PC-9 (cell line): ENCODE measurements at regions not wholly inside any gene's neighbourhood (a gene's known extent, or its start where the extent isn't known, plus 50 kb on each side); places are given as distances from the start of the nearest gene placed in this dataset.
A peak's percentile ranks its signal among the peaks of the same experiment; 100 is the strongest.
"Not testable (repeated sequence)": the region's sequence is repeated elsewhere in the genome, so short reads cannot be mapped to it uniquely, and the experiment has no call there.

Experiments used
- BruUV-seq: library from RNA; stranded (reverse); fragments of 400-500 nt; replicated peaks from 2 replicates; lab custom pipeline; 2021; lab: Mats Ljungman, UMichigan
- CTCF ChIA-PET: fragments of 300-600 bp; sonication (Branson Sonifier 250); formaldehyde crosslinking; loops from one replicate; lab custom pipeline; 2022; ENCODE audit warnings: antibody characterized with exemption; lab: Charles Lee
- POLR2A ChIA-PET: fragments of 300-600 bp; sonication (Branson Sonifier 250); formaldehyde crosslinking; loops from one replicate; lab custom pipeline; 2022; ENCODE audit warnings: antibody characterized with exemption; ENCODE audit not compliant: unreplicated experiment; lab: Charles Lee
- DNase-seq, 2 experiments: peaks; one replicate each; pipeline versions ENCODE4 v3.0.0 to v3.0.0-alpha.2; 2015 to 2022; ENCODE audit warnings: mixed read lengths in 1 of 2
- H2AFZ ChIP-seq: fragments of 200-600 bp; sonication (generic); 2 replicates; pipeline ENCODE4 v1.8.1; 2017; ENCODE audit warnings: antibody characterized with exemption
- H3F3A ChIP-seq: fragments of 200-600 bp; sonication (generic); 2 replicates; pipeline ENCODE4 v1.8.1; 2017; ENCODE audit warnings: antibody characterized with exemption, mild to moderate bottlenecking, low read depth; ENCODE audit not compliant: insufficient read depth
- H3K27ac ChIP-seq: fragments of 200-600 bp; sonication (generic); 2 replicates; pipeline ENCODE4 v1.6.1; 2016; ENCODE audit warnings: mixed run types
- H3K27me3 ChIP-seq: fragments of 200-600 bp; sonication (generic); 2 replicates; pipeline ENCODE4 v1.6.1; 2016; ENCODE audit warnings: low read depth, mixed run types; ENCODE audit not compliant: insufficient read depth
- H3K36me3 ChIP-seq: fragments of 200-600 bp; sonication (generic); 2 replicates; pipeline ENCODE4 v1.6.1; 2016; ENCODE audit warnings: low read depth, mixed run types
- H3K4me1 ChIP-seq: fragments of 200-600 bp; sonication (generic); replicated peaks from 2 replicates; pipeline ENCODE4 v1.6.1; 2016; ENCODE audit warnings: mixed run types; ENCODE audit not compliant: insufficient read depth
- H3K4me2 ChIP-seq: fragments of 200-600 bp; sonication (generic); 2 replicates; pipeline ENCODE4 v1.6.1; 2017; ENCODE audit warnings: mixed run types
- H3K4me3 ChIP-seq: fragments of 200-600 bp; sonication (generic); 2 replicates; pipeline ENCODE4 v1.6.1; 2016; ENCODE audit warnings: mixed run types
- H3K79me2 ChIP-seq: fragments of 200-600 bp; sonication (generic); 2 replicates; pipeline ENCODE4 v1.6.1; 2017; ENCODE audit warnings: low read depth, mixed run types
- H3K9me2 ChIP-seq: fragments of 200-600 bp; sonication (generic); 2 replicates; pipeline ENCODE4 v1.8.1; 2017; ENCODE audit warnings: mild to moderate bottlenecking; ENCODE audit not compliant: insufficient read depth
- H3K9me3 ChIP-seq: fragments of 200-600 bp; sonication (generic); 2 replicates; pipeline ENCODE4 v1.8.1; 2016; ENCODE audit warnings: low read depth; ENCODE audit not compliant: insufficient read depth
- H4K20me1 ChIP-seq: fragments of 200-600 bp; sonication (generic); 2 replicates; pipeline ENCODE4 v1.8.1; 2017; ENCODE audit not compliant: insufficient read depth
- CTCF ChIP-seq: fragments of 200-600 bp; sonication (generic); conservative IDR thresholded peaks from 2 replicates; pipeline ENCODE4 v1.6.1; 2017; ENCODE audit warnings: mixed run types, antibody characterized with exemption, mild to moderate bottlenecking, moderate library complexity
- EZH2 ChIP-seq: fragments of 200-600 bp; sonication (generic); IDR thresholded peaks from 2 replicates; pipeline ENCODE4 v1.8.0; 2017; ENCODE audit warnings: antibody characterized with exemption, low read depth
- intact Hi-C: fragments of 100-400 bp; cut with micrococcal nuclease; formaldehyde crosslinking; loops from one replicate; pipeline ENCODE4 v1.10.0; 2022; ENCODE audit not compliant: unreplicated experiment

DNA sequence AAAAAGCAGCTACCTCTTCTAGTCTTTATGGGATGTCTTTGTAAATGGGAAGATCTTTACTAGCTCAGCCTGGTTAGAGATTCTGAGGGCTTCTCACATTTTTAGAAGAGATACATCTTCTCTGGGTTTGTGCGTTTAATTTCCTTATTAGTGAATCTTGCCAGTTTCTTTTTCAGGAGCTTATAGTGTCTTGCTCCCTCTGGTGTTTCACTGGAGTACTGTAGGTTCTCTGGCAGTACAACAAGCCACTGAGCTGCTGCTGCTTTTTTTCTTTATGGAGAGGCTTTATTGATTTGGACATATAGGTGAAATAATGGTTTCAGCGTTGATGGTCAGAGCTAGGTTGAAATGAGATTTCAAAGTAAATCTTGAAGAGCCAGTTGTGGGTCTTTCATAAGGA is 82.9 kb downstream of the LAS1L start:
- intact Hi-C loops: no loop called here
- Histone ChIP-seq H3K36me3 (no peaks in the 10 kb centered on the region), H3K9me2 (no peaks in the 10 kb centered on the region), H3F3A (no peaks in the 10 kb centered on the region), H3K4me3 (no peak overlapping the region), H3K4me2 (no peak overlapping the region), H3K27me3 (no peaks in the 10 kb centered on the region), H3K9me3 (no peaks in the 10 kb centered on the region), H3K4me1 (no peaks in the 10 kb centered on the region), H3K27ac (no peak overlapping the region), H2AFZ (no peak overlapping the region), H3K79me2 (no peaks in the 10 kb centered on the region), H4K20me1 (no peaks in the 10 kb centered on the region)
- POLR2A ChIA-PET: no interaction called here
- DNase-seq: peak in 1 of 2 experiments; percentile 3
- CTCF ChIA-PET: no interaction called here
- BruUV-seq: no TSS peak
- TF ChIP-seq EZH2: no peak
- peak; percentile 71 for TF ChIP-seq CTCF

- Histone ChIP-seq H3F3A (no peaks in the 10 kb centered on the region), H4K20me1 (no peaks in the 10 kb centered on the region), H3K27ac (no peak overlapping the region), H2AFZ (no peak overlapping the region), H3K9me2 (no peaks in the 10 kb centered on the region), H3K36me3 (no peaks in the 10 kb centered on the region), H3K79me2 (no peaks in the 10 kb centered on the region), H3K9me3 (no peaks in the 10 kb centered on the region), H3K4me3 (no peak overlapping the region), H3K27me3 (no peaks in the 10 kb centered on the region), H3K4me1 (no peaks in the 10 kb centered on the region), H3K4me2 (no peak overlapping the region)
- intact Hi-C loops: no loop called here
- CTCF ChIA-PET: no interaction called here
- DNase-seq: no peak
- POLR2A ChIA-PET: no interaction called here
- TF ChIP-seq CTCF (no peak), EZH2 (no peak)
- BruUV-seq: no TSS peak
Measured at GRCh38 chrX:65420154-65420553, 114.4 kb downstream of the LAS1L start.

- H3K27me3 ChIP-seq, H3K4me3 ChIP-seq, BruUV-seq, H3K27ac ChIP-seq, H3K9me2 ChIP-seq, H3F3A ChIP-seq, H2AFZ ChIP-seq, H3K4me2 ChIP-seq, H3K79me2 ChIP-seq, H3K4me1 ChIP-seq, DNase-seq, CTCF ChIA-PET, H3K9me3 ChIP-seq, POLR2A ChIA-PET, intact Hi-C loops, H4K20me1 ChIP-seq, H3K36me3 ChIP-seq: not testable (repeated sequence)
Measured at GRCh38 chrX:65407662-65408061, 126.9 kb downstream of the LAS1L start.

DNA sequence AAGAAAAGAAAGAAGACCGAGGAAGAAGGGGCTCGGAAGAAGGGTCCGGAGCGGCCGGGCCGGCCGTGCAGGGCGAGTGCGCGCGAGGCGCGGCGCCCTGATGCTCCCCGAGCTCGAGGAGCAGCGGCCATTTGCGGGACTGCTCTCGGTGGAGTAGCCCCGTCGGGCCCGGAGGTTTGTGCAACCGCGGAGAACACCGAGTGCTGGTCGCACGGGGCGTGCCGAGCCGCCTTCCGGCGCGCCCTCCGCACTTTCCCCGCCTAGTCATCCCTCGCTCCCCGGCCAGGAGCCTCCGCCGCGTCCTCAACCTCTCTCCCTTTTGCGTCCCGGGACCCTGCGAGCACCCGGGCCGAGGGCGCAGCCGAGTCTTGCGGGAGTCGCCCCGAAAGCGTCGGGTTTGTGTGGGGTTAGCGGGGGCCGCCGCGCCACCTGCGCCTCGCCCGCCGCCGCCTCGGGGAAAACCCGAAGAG is 127.4 kb downstream of the LAS1L start:
- H4K20me1 ChIP-seq: no peaks in the 10 kb centered on the region
- no TSS peak for BruUV-seq
- H3K27me3 ChIP-seq: no peaks in the 10 kb centered on the region
- H2AFZ ChIP-seq: no peak overlapping the region
- H3K9me2 ChIP-seq: no peaks in the 10 kb centered on the region
- TF ChIP-seq EZH2 (no peak), CTCF (no peak)
- no peaks in the 10 kb centered on the region for H3K79me2 ChIP-seq
- H3K36me3 ChIP-seq: no peaks in the 10 kb centered on the region
- no peaks in the 10 kb centered on the region for H3F3A ChIP-seq
- H3K9me3 ChIP-seq: no peaks in the 10 kb centered on the region
- DNase-seq: no peak
- POLR2A ChIA-PET: no interaction called here
- intact Hi-C loops: no loop called here
- CTCF ChIA-PET: no interaction called here
- no peak overlapping the region for H3K4me3 ChIP-seq
- no peak overlapping the region for H3K27ac ChIP-seq
- no peaks in the 10 kb centered on the region for H3K4me1 ChIP-seq
- H3K4me2 ChIP-seq: no peak overlapping the region
